ENCODE measurements at regions not wholly inside any gene's neighbourhood (a gene's known extent, or its start where the extent isn't known, plus 50 kb on each side); places are given as distances from the start of the nearest gene placed in this dataset.

DNA sequence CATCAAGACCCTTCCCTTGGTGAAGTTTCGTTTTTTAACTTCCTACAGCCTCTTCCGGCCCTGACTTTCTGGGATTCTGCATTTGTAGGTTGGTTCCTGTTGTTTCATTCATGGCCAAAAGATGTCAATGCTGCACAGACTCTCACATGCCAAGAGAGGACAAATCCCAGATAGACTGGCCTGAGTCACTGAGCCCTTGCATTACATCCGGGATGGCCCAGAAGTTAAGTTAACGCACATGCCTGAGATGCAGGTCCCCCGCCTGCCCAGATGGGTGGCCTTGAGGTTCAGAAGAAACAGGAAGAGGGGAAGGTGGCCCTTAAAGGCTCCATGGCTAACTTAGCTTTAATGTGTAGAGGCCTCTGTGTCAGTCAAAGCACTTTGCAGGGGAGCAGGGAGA lies 51.6 kb upstream of the SRGAP3 start:
- DNase-seq (ENCODE audit: low read depth), result no peak

DNA sequence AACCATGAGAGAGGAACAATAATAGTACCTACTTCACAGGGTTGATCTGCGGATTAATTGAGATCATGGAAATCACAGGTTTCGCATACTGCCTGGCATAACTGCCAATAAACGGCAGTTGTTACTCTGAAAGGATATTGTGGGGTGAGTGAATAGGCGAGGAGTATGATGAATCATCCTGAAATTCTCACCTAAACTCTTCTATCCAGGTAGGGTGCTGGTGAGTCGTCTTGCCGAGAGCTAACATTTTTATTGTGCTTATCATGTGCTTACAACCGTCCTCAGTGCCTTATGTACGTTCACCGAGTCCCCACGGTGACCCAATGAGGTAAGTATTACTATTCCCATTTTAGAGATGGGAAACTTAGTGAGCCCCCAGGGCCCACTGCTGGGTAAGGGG lies 52.4 kb upstream of the SRGAP3 start:
- DNase-seq (ENCODE audit: low read depth), result no peak

DNA sequence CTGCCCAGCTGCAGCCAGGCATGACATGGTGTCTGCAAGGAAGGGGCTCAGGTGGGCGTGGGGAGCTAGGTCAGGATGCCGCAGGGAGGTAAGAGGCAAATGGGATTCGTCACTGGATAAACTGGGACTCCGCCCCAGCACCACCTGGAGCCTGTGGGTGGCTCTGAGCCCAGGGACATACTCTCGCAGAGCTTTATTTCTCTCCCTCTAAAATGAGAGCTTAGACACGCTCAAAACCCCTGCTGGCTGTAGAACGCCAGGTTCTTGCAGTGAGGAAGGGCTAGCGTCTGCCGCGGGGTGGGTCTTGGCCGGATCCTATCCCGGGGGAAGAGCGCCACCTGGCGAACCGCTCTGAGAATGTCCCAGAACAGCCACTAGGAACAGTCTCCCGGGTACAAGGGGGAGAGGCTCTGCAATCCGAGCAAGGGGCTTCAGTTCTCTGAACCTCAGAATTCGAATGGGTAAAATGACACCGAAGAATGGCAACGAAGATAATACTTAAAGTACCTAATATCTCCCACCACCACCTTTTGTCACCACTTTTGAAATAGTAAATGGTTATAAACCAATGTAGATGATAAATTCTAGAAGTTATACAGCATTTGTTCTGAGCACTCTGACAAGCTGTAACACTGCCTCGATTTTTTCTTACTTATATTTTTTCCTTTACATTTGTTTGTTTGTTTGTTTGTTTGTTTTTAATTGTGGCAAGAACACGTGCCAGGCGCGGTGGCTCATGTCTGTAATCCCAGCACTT lies 53.2 kb upstream of the SRGAP3 start:
- DNase-seq (ENCODE audit: low read depth), result peak; percentile 68

DNA sequence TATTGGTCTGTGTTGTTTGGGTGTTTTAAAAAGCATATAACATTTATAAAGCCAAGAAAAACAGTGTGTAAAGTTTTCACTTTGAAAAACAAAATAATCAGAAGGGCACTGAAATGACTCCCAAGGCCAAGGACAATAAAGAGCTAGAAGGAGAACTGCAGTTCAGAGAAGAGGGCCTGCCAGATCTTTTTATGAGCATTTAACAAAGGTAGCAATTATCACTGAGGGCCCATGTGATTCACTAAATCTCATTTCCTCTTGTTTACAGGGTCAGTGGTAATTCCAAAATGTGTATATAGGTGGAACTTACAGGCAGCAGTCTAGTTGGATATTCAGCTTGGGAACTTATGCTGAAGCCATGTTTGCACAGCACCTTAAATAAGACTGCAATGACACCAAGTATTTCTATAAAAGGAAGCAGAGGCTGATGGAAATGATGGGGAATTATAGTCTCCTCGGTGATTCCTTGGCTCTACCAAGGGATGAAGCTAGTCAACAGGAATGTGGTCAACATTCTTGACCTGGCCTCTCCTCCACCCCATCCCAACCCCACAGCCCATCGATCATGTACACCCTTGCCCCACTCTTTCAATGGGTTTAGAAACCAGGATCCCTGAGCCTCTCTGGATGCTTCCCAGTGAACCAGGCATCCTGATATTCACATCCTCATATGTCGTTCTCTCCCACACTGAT lies 54.4 kb upstream of the THUMPD3 start:
- no peak for DNase-seq (ENCODE audit: low read depth)

DNA sequence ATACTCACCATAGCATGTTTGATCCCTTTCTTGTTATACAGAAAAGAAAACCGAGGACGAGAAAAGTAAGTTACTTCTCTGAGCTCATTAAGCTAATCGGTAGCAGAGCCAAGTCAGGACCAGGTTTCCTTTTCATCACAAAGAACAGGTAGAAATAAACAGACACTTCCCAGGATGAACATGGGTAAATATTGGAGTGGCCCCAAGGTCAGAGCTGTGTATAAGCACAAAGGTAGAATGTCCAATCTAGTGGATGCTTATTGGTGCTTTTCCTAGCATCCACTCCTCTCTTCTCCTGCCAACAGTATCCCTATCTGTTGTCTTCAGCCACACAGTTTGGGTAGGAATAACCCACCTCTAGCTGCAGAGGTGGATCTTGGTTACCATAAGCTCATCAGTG lies 52.8 kb upstream of the THUMPD3 start:
- no peak for DNase-seq (ENCODE audit: low read depth)

DNA sequence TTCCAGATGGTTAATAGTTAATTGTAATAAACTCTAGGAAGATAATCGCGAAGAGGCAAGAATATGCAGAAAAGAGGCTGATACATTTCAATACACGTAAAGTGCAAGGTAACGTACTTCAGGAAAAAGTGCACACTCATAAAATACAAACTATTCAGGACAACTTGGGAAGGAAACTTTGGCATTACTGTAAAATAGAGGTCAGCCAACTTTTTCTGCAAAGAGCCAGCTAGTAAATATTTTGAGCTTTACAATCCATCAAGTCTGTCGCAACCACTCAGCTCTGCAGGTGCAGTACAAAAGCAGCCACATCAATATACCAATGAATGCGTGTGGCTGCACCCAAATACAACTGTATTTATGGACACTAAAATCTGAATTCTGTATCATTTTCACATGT lies 51.6 kb upstream of the THUMPD3 start:
- DNase-seq (ENCODE audit: low read depth), result no peak

All from activated T-cell treated with anti-CD3 and anti-CD28 coated beads for 24 hours (primary cell).